ENCODE measurements at regions not wholly inside any gene's neighbourhood (a gene's known extent, or its start where the extent isn't known, plus 50 kb on each side); places are given as distances from the start of the nearest gene placed in this dataset.

DNA sequence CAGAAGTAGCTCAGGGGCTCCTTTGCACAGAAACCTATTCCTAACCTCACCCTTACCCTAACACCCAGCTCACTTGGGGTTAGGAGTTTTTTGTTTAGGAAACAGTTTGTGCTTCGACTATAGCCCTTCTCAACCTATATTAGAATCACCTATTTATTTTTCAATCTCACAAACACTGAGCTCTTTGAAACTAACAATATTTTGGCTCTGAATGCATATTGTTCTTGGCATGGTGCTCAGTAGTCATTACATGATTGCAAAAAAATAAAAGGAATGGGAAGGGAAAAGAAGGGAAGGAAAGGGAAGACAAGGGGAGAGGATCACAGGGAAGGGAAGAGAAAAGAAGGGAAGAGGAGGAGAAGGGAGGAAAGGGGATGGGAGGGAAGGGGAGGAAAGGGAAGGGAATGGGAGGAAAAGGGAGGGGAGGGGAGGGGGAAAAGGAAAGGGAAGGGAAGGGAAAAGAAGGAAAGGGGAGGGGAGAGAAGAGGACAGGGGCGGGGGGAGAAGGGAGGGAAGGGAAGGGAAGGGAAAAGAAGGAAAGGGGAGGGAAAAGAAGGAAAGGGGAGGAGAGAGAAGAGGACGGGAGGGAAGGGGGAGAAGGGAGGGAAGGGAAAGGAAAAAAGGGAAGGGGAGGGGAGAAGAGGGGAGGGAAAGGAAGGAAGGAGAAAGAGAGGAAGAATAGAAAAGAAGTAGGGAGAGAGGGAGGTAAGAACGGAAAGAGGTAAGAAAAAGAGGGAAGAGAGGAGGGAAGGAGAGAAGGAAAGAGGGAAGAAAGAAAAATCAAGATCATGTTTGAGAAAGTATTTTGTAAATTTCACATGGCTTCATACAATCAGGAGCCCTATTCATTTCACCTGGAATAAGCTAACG is 484.1 kb upstream of the NFIA start:
- no peak for TF ChIP-seq POLR2A (IDR thresholded peaks at IDR 0.05)
- TF ChIP-seq, protein P1, sequence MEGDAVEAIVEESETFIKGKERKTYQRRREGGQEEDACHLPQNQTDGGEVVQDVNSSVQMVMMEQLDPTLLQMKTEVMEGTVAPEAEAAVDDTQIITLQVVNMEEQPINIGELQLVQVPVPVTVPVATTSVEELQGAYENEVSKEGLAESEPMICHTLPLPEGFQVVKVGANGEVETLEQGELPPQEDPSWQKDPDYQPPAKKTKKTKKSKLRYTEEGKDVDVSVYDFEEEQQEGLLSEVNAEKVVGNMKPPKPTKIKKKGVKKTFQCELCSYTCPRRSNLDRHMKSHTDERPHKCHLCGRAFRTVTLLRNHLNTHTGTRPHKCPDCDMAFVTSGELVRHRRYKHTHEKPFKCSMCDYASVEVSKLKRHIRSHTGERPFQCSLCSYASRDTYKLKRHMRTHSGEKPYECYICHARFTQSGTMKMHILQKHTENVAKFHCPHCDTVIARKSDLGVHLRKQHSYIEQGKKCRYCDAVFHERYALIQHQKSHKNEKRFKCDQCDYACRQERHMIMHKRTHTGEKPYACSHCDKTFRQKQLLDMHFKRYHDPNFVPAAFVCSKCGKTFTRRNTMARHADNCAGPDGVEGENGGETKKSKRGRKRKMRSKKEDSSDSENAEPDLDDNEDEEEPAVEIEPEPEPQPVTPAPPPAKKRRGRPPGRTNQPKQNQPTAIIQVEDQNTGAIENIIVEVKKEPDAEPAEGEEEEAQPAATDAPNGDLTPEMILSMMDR (IDR thresholded peaks at IDR 0.05) = no peak

Data from thyroid gland (tissue), 4 donors.